WI38 (cell line): ENCODE measurements at regions not wholly inside any gene's neighbourhood (a gene's known extent, or its start where the extent isn't known, plus 50 kb on each side); places are given as distances from the start of the nearest gene placed in this dataset.

Experiments used
- H3K4me3 ChIP-seq: 2 replicates; pipeline ENCODE4 v1.5.1; 2011; ENCODE audit warnings: low read depth, mild to moderate bottlenecking, control low read depth, low read length
- TF ChIP-seq, protein P1 (sequence below): IDR thresholded peaks from 2 replicates; pipeline ENCODE4 v1.5.1; 2012; ENCODE audit warnings: low read depth, mild to moderate bottlenecking, control low read depth, low read length

GRCh38 chr4:125776146-125776545 lies 461.4 kb downstream of the FAT4 start:
- H3K4me3 ChIP-seq, result no peak overlapping the region
- TF ChIP-seq, protein P1, sequence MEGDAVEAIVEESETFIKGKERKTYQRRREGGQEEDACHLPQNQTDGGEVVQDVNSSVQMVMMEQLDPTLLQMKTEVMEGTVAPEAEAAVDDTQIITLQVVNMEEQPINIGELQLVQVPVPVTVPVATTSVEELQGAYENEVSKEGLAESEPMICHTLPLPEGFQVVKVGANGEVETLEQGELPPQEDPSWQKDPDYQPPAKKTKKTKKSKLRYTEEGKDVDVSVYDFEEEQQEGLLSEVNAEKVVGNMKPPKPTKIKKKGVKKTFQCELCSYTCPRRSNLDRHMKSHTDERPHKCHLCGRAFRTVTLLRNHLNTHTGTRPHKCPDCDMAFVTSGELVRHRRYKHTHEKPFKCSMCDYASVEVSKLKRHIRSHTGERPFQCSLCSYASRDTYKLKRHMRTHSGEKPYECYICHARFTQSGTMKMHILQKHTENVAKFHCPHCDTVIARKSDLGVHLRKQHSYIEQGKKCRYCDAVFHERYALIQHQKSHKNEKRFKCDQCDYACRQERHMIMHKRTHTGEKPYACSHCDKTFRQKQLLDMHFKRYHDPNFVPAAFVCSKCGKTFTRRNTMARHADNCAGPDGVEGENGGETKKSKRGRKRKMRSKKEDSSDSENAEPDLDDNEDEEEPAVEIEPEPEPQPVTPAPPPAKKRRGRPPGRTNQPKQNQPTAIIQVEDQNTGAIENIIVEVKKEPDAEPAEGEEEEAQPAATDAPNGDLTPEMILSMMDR, result no peak

GRCh38 chr4:125780164-125780563 lies 465.4 kb downstream of the FAT4 start:
- TF ChIP-seq, protein P1, result no peak
- H3K4me3 ChIP-seq, result no peak overlapping the region

GRCh38 chr4:125780747-125781146 lies 466.0 kb downstream of the FAT4 start:
- TF ChIP-seq, protein P1, result no peak
- H3K4me3 ChIP-seq, result no peak overlapping the region

- TF ChIP-seq, protein P1, result no peak
- H3K4me3 ChIP-seq, result no peak overlapping the region
Observed at GRCh38 chr4:125781651-125782050, 466.9 kb downstream of the FAT4 start.

DNA sequence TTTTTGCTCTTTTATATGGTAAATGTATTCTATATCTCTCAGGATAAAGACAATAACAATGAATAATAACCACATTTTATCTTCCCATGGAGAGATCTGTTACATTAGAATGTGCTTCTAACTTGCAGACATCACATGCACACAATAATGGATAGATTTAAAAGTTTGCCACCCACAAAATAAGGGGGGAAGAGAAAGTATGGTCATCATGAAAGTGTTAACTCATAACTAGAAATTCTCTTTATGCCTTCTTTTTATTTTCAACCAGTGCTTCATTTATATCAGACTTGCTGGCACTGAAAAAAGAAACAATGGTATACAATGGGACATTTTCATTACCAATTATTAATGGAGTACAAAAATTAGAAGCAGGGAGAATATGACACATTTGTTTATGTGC lies 470.0 kb downstream of the FAT4 start:
- H3K4me3 ChIP-seq, result no peak overlapping the region
- TF ChIP-seq, protein P1, result no peak

DNA sequence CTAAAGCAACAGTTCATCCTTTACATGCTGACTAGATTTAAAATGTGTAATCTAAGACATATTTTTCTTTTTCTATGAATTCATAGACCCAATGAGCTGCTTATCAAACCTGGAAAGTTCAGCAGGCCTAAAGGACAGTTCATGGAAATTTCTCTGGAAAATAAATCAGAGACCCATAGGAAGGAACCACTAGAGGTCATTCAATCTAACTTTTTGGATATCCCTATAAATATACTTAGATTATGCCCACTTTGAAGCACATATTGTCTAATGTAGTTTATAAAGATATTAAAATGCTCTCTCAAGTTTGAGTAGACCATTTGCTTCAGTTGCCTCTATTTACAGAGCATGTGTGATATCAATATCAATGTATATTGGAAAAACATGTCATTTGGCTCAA lies 473.0 kb downstream of the FAT4 start:
- H3K4me3 ChIP-seq, result no peak overlapping the region
- TF ChIP-seq, protein P1, result no peak

GRCh38 chr4:125789023-125789422 lies 474.3 kb downstream of the FAT4 start:
- TF ChIP-seq, protein P1, result no peak
- no peak overlapping the region for H3K4me3 ChIP-seq
